Superior temporal gyrus (tissue), 1 donor: ENCODE measurements at regions not wholly inside any gene's neighbourhood (a gene's known extent, or its start where the extent isn't known, plus 50 kb on each side); places are given as distances from the start of the nearest gene placed in this dataset.

Experiments
- DNase-seq: peaks from one replicate; pipeline ENCODE4 v3.0.0-alpha.2; 2016; ENCODE audit errors: extremely low spot score

DNA sequence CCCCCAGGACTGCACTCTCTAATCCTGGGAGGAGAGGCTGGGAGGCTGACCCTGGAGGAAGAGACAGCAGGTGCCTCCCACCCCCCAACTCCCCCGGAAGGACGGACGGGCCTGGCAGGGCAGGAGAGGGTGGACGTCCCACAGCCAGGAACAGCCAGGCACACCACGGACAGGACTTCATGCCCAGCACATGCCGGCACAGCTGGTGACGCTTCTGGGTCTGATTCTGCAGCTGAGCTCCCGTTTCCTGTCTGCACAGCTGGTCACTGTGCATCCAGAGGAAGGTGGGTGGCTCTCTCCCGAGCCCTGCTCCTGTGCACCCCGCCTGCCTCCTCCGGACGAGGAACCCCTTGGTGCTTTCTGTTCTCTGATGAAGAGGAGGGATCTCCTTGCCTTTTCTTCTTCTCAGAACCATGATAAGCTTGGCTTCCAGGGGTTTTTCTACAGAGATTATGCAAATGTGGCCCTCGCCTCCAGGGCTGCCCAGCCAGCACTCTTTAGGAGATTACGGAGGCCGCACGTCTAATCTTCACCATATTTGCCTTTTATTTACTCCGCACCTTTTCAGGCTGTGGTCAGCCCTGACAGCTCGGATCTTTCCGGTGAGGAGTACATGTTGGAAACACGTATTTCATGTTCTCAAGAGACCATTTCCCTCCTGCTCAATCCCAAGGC is 1295.8 kb downstream of the BRD1 start:
- DNase-seq, result peak; percentile 34

- DNase-seq, result no peak
These were observed 1296.6 kb downstream of the BRD1 start for GRCh38 chr22:48531108-48531507.

- no peak for DNase-seq
These were observed 1297.0 kb downstream of the BRD1 start for GRCh38 chr22:48530666-48531065.

- DNase-seq, result no peak
These were observed 1299.3 kb downstream of the BRD1 start for GRCh38 chr22:48528221-48528915.

DNA sequence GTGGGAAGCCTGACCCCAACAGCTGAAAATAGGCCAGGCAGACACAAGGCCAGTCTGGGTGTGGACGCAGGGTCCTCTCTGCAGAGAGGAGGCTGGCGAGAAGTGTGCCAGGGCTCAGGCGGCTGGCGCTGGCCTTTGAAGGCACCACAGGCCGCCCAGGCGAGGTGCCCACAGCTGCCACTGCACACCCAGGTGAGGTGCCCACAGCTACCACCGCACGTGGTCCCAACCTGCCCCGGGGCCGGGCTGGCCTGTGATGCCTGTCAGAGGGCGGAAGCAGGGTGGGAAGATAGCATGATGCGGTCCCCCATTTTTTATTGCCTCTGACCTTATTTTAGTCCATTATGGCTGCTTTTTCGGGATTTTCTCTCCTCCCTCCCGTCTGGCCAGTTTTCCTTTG is 1303.9 kb downstream of the BRD1 start:
- no peak for DNase-seq

- DNase-seq, result no peak
These were observed 1304.6 kb downstream of the BRD1 start for GRCh38 chr22:48523091-48523490.

DNA sequence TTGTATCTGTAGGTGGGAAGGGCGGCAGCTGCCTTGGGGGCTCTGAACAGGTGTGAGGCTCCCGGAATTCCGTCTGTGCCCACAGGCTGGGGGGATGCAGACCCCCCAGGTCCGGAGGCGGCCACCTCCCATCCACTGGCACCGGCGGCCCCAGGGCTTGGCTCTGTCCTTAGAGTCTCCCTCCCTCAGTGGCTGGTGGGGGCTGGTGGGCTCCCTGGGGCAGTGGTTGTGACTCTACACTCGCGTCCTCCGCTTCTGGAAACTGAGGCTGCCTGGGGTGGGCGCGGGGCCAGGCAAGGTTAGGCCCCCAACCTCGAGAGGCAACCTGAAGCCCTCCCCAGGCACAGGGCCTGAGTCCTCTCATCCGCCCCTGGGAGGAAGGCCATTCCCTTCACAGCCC is 1305.4 kb downstream of the BRD1 start:
- DNase-seq, result no peak

DNA sequence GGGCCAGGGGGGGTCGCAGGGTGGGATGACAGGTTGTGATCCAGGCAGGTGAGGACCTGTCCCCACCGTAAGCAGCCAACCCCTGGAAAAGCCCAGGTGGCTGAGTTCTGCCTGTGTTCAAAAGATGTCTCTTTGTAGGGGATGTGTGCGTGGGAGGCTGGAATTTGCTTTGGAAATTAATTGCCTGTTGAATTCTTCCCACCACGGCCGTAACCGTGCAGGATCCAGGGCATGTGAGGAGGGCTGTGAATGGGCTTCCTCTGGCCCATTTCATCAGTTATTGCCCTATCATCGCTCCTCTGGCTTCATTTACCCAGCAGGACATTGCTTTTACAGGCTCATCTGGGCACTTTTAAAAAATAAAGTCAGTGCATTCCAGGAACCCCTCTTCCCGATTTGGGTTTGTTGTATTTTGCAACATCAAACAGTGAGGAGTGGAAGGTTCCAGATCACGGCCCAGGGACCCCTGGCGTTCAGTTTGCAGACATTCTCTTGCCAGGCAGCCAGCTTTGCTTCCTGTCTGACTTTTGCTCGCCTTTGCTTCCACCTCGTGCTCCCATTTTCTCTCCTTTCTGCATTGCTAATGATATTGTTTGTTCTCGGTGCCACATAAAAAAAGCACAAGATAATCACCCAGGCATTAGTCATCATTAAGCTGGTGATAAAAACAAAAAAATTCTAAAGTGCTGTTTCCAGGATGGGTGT is 1306.6 kb downstream of the BRD1 start:
- DNase-seq, result no peak

DNA sequence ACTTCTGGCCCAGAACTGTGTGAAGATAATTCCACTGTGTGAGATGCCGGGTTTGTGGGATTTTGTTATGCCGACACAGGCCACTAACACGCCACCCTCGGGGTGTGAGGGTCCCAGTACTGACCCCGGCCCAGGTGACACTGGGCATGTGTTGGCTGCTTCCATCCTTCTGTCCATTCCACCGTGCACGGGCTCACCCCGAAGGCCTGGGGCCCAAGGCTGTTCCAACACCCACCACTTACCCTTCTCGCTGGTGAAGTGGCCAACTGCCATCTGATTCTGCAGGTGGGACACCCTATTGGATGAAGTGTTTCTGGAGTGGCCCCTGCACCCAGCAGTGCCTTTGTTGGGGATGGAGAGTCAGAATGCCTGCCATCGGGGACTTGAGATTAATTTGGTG is 1307.5 kb downstream of the BRD1 start:
- no peak for DNase-seq

DNA sequence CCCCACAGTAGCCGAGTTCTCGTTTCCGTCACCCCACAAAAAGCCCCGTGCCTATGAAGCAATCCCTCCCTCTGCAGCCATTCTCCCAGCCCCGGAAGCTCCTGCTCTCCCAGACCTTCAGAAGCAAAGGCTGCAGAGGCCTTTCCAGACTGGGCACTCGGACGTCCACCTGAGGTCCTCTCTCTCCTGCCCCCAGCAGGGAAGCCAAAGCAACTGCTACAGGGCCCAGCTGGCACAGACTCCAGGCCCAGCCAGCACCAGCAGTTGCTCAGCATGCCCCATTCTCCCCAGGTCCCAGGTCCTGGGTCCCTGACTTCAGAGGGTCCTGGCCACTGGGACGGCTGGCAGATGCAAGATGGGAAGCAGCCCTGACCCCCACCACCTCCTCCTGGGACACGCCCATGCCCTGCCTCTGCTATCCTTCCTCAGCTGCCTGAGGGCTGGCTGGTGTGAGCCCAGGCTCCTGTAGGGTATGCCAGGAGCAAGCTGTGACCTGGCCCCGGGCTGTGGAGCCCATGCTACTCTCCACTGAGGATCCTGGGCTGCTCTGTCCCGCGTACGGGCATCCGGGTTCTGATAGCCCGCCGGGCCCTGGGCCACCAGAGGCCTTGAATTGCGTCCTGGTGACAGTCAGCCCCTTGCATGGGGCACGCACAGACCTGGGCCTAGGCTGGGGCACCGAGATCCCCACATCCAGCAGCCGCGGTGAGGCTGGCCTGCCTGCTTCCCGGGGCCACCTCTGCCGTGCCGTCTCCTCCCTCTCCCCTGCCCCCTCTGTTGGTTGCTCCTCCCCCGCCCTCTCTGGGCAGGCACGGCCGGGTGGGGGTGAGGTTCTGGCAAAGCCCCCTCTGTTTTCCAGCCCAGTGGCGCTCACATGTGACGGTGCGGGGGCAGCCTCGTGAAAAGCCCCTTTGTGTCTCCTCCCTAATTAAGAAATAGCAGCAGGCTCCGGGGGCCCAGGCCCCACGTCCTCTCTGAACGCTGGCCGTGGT is 1310.3 kb downstream of the BRD1 start:
- peak; percentile 70 for DNase-seq

GRCh38 chr22:48516571-48516970 is 1311.1 kb downstream of the BRD1 start:
- DNase-seq, result no peak

DNA sequence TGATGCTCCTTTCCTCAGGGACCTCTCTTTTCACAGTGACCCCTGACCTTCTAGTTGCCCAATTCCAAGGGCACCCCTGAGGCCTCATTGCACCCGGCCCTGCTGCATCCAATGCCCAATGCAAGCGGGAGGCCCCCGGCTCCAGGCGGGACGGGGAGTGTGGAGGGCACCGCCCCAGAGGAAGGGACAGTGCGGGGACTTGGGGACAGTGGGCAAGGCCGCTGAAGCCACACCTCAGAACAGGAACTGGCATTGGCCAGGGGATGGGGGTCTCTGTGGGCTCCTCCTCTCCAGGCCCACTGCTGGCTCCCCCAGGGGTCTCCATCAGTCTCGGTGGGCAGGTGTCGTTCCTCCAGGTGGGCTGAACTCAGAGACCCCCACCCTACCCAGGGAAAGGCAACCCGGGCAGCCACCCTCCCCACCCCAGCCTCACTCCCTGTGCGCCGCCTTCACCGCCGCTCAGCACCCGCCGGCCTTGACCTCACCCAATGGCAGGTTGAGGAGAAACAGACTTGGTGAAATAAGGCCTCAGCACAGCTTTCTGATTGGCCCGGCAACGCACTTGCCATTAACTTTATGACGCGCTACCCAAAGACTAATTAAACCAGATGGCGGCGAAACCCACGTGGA is 1312.0 kb downstream of the BRD1 start:
- DNase-seq, result no peak

DNA sequence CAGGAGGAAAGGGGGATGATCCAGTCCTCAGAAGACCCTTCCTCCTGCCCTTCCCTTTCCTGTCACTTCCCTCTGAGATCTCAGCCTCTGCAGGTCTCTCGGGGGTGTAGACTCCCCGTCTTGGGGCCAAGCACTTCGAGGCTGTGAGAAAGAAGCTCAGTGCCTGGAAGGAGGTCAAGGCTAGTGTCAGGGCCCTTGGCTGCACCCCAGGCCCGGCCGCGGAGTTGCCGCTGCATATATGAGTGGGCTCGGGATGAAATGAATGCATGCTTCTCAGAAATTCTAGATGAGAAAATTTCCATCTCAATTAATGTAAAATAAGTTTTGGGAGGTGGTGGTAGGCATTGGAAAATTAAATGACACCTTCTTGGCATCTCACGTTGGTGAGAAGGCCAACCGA is 1313.7 kb downstream of the BRD1 start:
- DNase-seq, result no peak

DNA sequence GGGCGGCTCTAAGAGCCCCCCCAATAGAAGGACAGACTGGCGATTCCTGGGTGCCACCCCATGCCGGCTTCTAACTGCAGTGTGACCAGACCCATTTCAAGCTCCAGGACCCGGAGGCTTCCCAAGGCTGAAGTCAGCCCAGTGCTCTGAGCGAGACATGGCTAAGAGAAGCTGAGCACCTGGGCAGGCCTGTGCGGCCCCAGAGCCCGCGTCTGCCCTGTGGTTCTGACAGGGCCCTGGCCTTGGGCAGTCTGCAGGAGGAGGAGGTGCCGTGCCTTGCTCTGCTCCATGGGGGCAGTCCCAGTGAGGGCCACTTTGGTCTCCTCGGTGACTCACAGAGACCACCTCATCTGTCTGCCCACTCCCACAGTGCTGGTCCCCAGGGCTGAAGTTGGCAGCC is 1314.2 kb downstream of the BRD1 start:
- DNase-seq, result no peak

DNA sequence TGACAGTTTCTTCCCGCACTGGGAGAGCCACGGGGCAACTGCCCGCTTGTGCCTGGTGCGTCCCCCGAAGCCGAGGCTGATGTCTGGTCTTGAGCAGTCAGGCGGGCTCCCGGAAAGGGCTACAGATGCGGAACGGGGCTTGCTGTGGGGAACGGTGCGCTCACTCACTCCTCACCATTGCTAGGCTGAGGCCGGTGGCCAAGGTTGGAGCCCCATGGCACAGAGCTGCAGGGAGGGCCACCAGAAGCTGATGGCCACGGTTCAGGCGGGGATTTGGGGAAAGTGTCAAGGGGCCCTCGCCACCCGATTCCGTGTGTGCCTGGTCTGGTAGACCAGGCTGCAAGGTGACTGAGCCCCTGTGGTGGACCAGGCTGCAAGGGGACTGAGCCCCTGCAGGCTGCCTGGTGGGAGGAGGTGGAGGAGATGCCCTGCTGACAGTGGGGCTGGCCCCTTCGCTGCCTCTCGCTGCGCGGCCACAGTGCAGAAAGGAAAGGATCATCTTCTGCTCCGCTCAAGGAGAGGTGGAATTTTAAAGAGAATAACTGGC is 1315.8 kb downstream of the BRD1 start:
- no peak for DNase-seq

- DNase-seq, result no peak
These were observed 1316.5 kb downstream of the BRD1 start for GRCh38 chr22:48511211-48511610.

DNA sequence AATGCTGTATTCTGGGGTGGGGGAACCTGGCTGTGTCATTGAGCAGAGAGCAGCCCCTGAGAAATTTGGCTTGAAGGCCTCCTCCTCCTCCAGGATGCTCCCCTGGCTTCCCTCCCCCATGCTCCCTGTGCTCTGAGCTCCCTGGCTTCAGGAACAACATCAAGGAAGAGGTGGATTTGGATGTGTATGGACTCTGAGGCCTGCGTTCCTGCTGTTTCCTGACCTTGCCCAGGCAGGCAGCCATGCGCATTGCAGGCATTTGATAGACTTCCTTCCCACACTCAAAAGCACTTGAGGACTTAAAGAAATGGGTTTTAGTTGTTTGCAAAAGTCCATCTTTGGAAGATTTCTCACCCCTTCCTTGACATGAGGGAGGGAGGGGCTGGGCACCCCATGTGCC is 1317.1 kb downstream of the BRD1 start:
- DNase-seq, result no peak

GRCh38 chr22:48507595-48508350 is 1319.9 kb downstream of the BRD1 start:
- DNase-seq, result no peak

- DNase-seq, result no peak
These were observed 1320.5 kb downstream of the BRD1 start for GRCh38 chr22:48507171-48507570.

GRCh38 chr22:48506506-48507145 is 1321.0 kb downstream of the BRD1 start:
- DNase-seq, result no peak
